Esophagus muscularis mucosa (tissue), 4 donors: ENCODE measurements at regions not wholly inside any gene's neighbourhood (a gene's known extent, or its start where the extent isn't known, plus 50 kb on each side); places are given as distances from the start of the nearest gene placed in this dataset.
A peak's percentile ranks its signal among the peaks of the same experiment; 100 is the strongest.

Experiments
- DNase-seq: peaks from one replicate; pipeline ENCODE4 v3.0.0-alpha.2; 2017; ENCODE audit errors: extremely low spot score
- H3K27ac ChIP-seq, 4 donors: fragments of 200-600 bp; sonication (generic); replicated peaks in 1 of 4; 1 replicate in 3 of 4; 2 replicates in 1 of 4; pipeline ENCODE4 v1.5.1; 2016 to 2019; ENCODE audit warnings: mild to moderate bottlenecking in 1 of 4
- H3K27me3 ChIP-seq, 4 donors: fragments of 200-600 bp; sonication (generic); one replicate each; pipeline versions ENCODE4 v1.5.1 to v1.6.0; 2016 to 2019
- H3K36me3 ChIP-seq, 4 donors: fragments of 200-600 bp; sonication (generic); one replicate each; pipeline ENCODE4 v1.5.1; 2016 to 2019
- H3K4me1 ChIP-seq, 4 donors: fragments of 200-600 bp; sonication (generic); one replicate each; pipeline ENCODE4 v1.5.1; 2016 to 2019
- H3K4me3 ChIP-seq, 4 donors: fragments of 200-600 bp; sonication (generic); 1 replicate in 2 of 4; 2 replicates in 2 of 4; pipeline ENCODE4 v1.5.1; 2016 to 2019; ENCODE audit warnings: mild to moderate bottlenecking in 4 of 4, moderate library complexity in 1 of 4
- H3K9me3 ChIP-seq, 4 donors: fragments of 200-600 bp; sonication (generic); 1 replicate in 3 of 4; 2 replicates in 1 of 4; pipeline ENCODE4 v1.5.1; 2016 to 2019
- EP300 ChIP-seq: sonication (generic); formaldehyde crosslinking; IDR thresholded peaks from one replicate; pipeline ENCODE4 v1.6.1; 2017; ENCODE audit warnings: antibody characterized with exemption
- POLR2A ChIP-seq: fragments of 450-650 bp; IDR thresholded peaks from one replicate; pipeline ENCODE4 v1.6.1; 2017; ENCODE audit warnings: antibody characterized with exemption, moderate library complexity, mild to moderate bottlenecking, low read depth
- POLR2AphosphoS5 ChIP-seq, 2 donors: sonication (generic); formaldehyde crosslinking; IDR thresholded peaks; one replicate each; pipeline ENCODE4 v1.6.1; 2017; ENCODE audit warnings: antibody characterized with exemption in 2 of 2
- WGBS: methylation state at CpG from one replicate; pipeline ENCODE4 v1.1.5; 2018; 5-methylcytosine and 5-hydroxymethylcytosine counted together
- intact Hi-C: fragments of 100-400 bp; cut with DNase I; formaldehyde crosslinking; loops from one replicate; pipeline ENCODE4 v1.15.1; 2023
- TF ChIP-seq, protein P1 (sequence below), 3 experiments: fragments of 200-600 bp in 2 of 3; fragments of 450-650 bp in 1 of 3; sonication (generic) in 2 of 3; IDR thresholded peaks; one replicate each; pipeline ENCODE4 v1.5.1; 2017 to 2019; ENCODE audit warnings: antibody characterized with exemption in 3 of 3, mild to moderate bottlenecking in 2 of 3, moderate library complexity in 1 of 3

DNA sequence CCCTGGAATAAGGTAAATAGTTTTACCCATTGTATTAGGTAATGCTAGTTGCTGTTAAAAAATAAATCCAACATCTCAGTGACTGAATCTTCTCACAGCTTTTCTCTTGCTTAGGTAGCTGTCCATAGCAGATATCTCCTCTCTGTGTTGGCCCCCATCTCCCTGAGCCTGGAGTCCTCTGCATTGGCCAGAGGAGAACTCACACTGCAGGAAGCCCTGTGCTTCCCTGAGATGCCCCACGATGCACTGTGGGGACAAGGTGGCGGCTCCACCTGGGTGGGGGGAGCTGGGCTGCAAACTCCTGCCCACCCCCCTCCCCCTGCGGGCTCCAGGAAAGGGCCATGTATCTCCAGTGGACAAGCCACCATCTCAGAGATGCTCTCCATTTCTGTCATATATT is 80.4 kb upstream of the SALL3 start:
- TF ChIP-seq POLR2A (no peak), EP300 (no peak), POLR2AphosphoS5 (IDR thresholded peaks at IDR 0.05) (no peak)
- TF ChIP-seq, protein P1, sequence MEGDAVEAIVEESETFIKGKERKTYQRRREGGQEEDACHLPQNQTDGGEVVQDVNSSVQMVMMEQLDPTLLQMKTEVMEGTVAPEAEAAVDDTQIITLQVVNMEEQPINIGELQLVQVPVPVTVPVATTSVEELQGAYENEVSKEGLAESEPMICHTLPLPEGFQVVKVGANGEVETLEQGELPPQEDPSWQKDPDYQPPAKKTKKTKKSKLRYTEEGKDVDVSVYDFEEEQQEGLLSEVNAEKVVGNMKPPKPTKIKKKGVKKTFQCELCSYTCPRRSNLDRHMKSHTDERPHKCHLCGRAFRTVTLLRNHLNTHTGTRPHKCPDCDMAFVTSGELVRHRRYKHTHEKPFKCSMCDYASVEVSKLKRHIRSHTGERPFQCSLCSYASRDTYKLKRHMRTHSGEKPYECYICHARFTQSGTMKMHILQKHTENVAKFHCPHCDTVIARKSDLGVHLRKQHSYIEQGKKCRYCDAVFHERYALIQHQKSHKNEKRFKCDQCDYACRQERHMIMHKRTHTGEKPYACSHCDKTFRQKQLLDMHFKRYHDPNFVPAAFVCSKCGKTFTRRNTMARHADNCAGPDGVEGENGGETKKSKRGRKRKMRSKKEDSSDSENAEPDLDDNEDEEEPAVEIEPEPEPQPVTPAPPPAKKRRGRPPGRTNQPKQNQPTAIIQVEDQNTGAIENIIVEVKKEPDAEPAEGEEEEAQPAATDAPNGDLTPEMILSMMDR (IDR thresholded peaks at IDR 0.05), result no peak
- peak; percentile 70 for DNase-seq
- Histone ChIP-seq H3K27me3 (peaks cover 0 to 38% (median 0%) of the 10 kb centered on the region in 4 donors), H3K4me3 (no peak overlapping the region), H3K9me3 (peaks cover 0 to 4% (median 0%) of the 10 kb centered on the region in 4 donors), H3K36me3 (no peaks in the 10 kb centered on the region), H3K27ac (no peak overlapping the region), H3K4me1 (no peaks in the 10 kb centered on the region)
- intact Hi-C loops, result no loop called here
- 90% methylated on average over 2 of the region's 3 CpGs for WGBS

DNA sequence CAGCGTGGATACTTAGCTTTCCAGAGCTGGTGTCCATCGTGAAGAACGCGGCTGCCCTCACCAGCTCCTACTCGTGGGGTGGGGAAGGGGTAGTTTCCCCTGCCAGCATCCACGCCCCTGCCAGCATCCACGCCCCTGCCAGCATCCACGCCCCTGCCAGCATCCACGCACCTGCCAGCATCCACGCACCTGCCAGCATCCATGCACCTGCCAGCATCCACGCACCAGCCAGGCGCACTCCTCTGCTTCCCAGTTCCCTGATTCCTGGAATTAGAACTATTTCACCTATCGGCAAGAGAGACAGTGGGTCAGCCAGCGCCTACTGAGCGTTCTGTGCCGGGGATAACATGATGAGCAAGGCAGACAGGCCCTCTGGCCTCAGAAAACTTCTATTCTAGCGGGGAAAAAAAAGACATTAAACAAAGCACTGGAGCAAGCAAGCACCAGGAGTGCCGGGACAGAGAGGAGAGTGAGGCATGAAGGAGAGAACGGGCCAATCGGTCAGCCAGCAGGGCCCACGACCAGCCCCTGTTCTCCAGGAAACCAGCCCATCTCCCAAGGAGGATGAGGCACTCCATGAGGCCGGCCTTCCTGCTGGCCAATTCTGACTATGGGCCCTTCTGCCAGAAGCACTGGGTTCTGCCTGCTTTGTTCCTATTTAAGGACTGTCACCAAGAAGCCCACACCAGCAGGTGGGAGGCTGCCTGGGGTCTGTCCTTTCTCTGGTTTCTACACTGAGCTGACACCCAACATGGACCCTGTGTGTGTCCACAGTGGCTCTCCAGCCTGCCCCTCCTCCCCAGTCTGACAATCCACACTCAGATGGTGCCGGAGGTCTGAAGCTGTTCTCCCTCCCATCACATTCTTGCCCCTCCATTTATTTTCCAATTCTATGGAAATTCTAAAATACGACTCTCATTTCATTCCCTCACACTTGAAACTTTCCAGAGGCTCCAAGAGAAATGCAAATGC is 78.4 kb upstream of the SALL3 start:
- no peaks in the 10 kb centered on the region for H3K36me3 ChIP-seq
- 81% methylated on average over 16 of the region's 24 CpGs for whole genome bisulfite sequencing
- H3K4me3 ChIP-seq, result no peak overlapping the region
- no peaks in the 10 kb centered on the region for H3K4me1 ChIP-seq
- H3K27ac ChIP-seq, result no peak overlapping the region
- peak; percentile 75 for DNase-seq
- TF ChIP-seq EP300 (no peak), POLR2AphosphoS5 (IDR thresholded peaks at IDR 0.05) (no peak), POLR2A (no peak)
- TF ChIP-seq, protein P1 (IDR thresholded peaks at IDR 0.05), result no peak
- H3K27me3 ChIP-seq, result peaks cover 0 to 29% (median 0%) of the 10 kb centered on the region in 4 donors
- peaks cover 0 to 4% (median 0%) of the 10 kb centered on the region in 4 donors for H3K9me3 ChIP-seq
- intact Hi-C loops, result no loop called here

DNA sequence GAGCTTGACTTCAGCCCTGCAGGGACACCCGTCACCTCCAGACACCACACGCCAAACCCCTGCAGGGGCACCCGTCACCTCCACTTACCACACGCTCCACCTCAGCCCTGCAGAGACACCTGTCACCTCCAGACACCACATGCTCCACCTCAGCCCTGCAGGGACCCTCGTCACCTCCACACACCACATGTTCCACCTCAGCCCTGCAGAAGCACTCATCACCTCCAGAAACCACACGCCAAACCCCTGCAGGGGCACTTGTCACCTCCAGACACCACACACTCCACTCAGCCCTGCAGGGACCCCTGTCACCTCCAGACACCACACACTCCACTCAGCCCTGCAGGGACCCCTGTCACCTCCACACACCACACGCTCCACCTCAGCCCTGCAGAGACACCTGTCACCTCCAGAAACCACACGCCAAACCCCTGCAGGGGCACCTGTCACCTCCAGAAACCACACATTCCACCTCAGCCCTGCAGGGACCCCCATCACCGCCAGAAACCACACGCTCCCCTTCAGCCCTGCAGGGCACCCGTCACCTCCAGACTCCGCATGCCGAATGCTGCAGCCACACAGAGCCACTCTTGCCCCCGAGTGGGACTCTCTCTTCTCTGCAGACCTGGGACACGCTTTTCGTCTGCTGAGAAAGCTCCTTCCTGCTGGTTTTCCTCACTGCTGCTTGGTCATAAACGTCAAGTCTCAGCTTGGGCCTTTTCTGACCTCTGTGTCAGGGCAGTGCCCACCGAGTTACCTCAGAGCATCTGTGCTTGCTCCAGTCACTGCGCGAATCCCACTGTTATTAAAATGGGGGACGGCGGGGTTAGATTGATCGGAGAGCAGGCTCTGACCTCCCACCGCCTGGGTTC is 77.5 kb upstream of the SALL3 start:
- Histone ChIP-seq H3K36me3 (no peaks in the 10 kb centered on the region), H3K4me3 (no peak overlapping the region), H3K4me1 (no peaks in the 10 kb centered on the region), H3K27me3 (peaks cover 0 to 29% (median 0%) of the 10 kb centered on the region in 4 donors), H3K9me3 (peaks cover 0 to 4% (median 0%) of the 10 kb centered on the region in 4 donors), H3K27ac (no peak overlapping the region)
- peak; percentile 88 for DNase-seq
- intact Hi-C loops, result no loop called here
- TF ChIP-seq, protein P1 (IDR thresholded peaks at IDR 0.05), result no peak
- TF ChIP-seq POLR2A, result no peak
- 79% methylated on average over 24 of the region's 24 CpGs for WGBS

DNA sequence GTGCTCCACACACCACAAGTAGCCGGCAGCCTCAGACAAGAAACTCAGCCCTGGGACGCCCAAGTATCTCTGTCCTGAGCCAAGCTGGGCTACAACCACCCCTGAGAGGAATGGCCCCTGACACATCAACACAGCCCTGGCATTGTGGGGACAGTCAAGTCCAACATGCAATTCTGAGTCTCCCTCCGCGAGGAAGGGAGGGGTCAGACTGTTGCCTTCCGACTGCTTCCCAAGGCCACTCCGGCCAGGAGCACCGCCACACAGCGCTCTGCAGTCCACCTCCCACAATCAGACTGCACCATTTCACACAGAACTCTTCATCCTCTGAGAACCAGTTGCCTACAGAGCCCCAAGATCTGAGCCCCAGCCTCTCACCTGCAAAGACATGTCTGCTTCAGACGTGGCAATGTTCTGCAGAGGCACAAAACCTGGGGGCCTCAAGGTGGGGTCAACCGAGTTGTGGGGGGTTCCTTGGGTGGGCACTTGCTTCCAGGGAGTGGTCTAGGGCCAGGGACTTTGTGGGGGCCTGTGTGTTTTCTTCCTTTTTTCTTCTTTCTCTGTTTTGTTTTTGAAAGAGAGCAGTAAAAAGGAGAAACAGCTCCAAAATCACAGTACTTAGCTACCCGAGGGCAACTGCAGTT is 76.7 kb upstream of the SALL3 start:
- Histone ChIP-seq H3K27ac (no peak overlapping the region), H3K4me3 (no peak overlapping the region), H3K9me3 (peaks cover 0 to 4% (median 0%) of the 10 kb centered on the region in 4 donors), H3K27me3 (peaks cover 0 to 29% (median 0%) of the 10 kb centered on the region in 4 donors), H3K36me3 (no peaks in the 10 kb centered on the region), H3K4me1 (no peaks in the 10 kb centered on the region)
- WGBS, result 78% methylated on average over 7 of the region's 11 CpGs
- TF ChIP-seq, protein P1 (IDR thresholded peaks at IDR 0.05), result no peak
- TF ChIP-seq EP300 (no peak), POLR2A (no peak), POLR2AphosphoS5 (IDR thresholded peaks at IDR 0.05) (no peak)
- peak; percentile 81 for DNase-seq
- intact Hi-C loops, result no loop called here
